ENCODE measurements at regions not wholly inside any gene's neighbourhood (a gene's known extent, or its start where the extent isn't known, plus 50 kb on each side); places are given as distances from the start of the nearest gene placed in this dataset.

- TF ChIP-seq CHD7 (IDR thresholded peaks at IDR 0.05; ENCODE audit: insufficient replicate concordance, low read length) (no peak), EP300 (IDR thresholded peaks at IDR 0.05; ENCODE audit: borderline replicate concordance in 1 of 2, low read depth in 2 of 2, low read length in 2 of 2) (peak in 1 of 2 experiments; percentile 3; a peak in 1 of 3 replicates), SIX5 (IDR thresholded peaks at IDR 0.05; ENCODE audit: low read depth, low read length) (no peak), KDM4A (IDR thresholded peaks at IDR 0.05; ENCODE audit: low read depth, low read length, severe bottlenecking) (peak; percentile 83), CBX8 (IDR thresholded peaks at IDR 0.05; ENCODE audit: borderline replicate concordance, low read depth, low read length) (no peak)
- TF ChIP-seq, protein P1, sequence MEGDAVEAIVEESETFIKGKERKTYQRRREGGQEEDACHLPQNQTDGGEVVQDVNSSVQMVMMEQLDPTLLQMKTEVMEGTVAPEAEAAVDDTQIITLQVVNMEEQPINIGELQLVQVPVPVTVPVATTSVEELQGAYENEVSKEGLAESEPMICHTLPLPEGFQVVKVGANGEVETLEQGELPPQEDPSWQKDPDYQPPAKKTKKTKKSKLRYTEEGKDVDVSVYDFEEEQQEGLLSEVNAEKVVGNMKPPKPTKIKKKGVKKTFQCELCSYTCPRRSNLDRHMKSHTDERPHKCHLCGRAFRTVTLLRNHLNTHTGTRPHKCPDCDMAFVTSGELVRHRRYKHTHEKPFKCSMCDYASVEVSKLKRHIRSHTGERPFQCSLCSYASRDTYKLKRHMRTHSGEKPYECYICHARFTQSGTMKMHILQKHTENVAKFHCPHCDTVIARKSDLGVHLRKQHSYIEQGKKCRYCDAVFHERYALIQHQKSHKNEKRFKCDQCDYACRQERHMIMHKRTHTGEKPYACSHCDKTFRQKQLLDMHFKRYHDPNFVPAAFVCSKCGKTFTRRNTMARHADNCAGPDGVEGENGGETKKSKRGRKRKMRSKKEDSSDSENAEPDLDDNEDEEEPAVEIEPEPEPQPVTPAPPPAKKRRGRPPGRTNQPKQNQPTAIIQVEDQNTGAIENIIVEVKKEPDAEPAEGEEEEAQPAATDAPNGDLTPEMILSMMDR (IDR thresholded peaks at IDR 0.05; ENCODE audit: control extremely low read depth in 1 of 3, insufficient read depth in 1 of 3, low read depth in 1 of 3, low read length in 3 of 3): peak in 1 of 3 experiments; percentile 3; a peak in 2 of 4 replicates
Measured at GRCh38 chr9:129460323-129461261, 160.3 kb downstream of the C9orf50 start (continued).
